ENCODE measurements at regions not wholly inside any gene's neighbourhood (a gene's known extent, or its start where the extent isn't known, plus 50 kb on each side); places are given as distances from the start of the nearest gene placed in this dataset.
"Not testable (repeated sequence)": the region's sequence is repeated elsewhere in the genome, so short reads cannot be mapped to it uniquely, and the experiment has no call there.

GRCh38 chr10:22130824-22131223 is 87.0 kb downstream of the EBLN1 start:
- TF ChIP-seq, protein P1, sequence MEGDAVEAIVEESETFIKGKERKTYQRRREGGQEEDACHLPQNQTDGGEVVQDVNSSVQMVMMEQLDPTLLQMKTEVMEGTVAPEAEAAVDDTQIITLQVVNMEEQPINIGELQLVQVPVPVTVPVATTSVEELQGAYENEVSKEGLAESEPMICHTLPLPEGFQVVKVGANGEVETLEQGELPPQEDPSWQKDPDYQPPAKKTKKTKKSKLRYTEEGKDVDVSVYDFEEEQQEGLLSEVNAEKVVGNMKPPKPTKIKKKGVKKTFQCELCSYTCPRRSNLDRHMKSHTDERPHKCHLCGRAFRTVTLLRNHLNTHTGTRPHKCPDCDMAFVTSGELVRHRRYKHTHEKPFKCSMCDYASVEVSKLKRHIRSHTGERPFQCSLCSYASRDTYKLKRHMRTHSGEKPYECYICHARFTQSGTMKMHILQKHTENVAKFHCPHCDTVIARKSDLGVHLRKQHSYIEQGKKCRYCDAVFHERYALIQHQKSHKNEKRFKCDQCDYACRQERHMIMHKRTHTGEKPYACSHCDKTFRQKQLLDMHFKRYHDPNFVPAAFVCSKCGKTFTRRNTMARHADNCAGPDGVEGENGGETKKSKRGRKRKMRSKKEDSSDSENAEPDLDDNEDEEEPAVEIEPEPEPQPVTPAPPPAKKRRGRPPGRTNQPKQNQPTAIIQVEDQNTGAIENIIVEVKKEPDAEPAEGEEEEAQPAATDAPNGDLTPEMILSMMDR (IDR thresholded peaks at IDR 0.05): not testable (repeated sequence)
- not testable (repeated sequence) for TF ChIP-seq POLR2A (IDR thresholded peaks at IDR 0.05)
